GM06990 (cell line): ENCODE measurements at regions not wholly inside any gene's neighbourhood (a gene's known extent, or its start where the extent isn't known, plus 50 kb on each side); places are given as distances from the start of the nearest gene placed in this dataset.
A peak's percentile ranks its signal among the peaks of the same experiment; 100 is the strongest.

ENCODE experiments used
- DNase-seq: peaks from one replicate; pipeline ENCODE4 v3.0.0-alpha.2; 2011; ENCODE audit not compliant: insufficient read length; ENCODE audit errors: extremely low read depth
- H3K27me3 ChIP-seq: replicated peaks from 2 replicates; pipeline ENCODE4 v1.6.0; 2011; ENCODE audit warnings: low read length; ENCODE audit not compliant: control insufficient read depth, insufficient read depth
- H3K36me3 ChIP-seq: 2 replicates; pipeline ENCODE4 v1.5.1; 2011; ENCODE audit warnings: low read length; ENCODE audit not compliant: control insufficient read depth, insufficient read depth
- H3K4me3 ChIP-seq: replicated peaks from 2 replicates; pipeline ENCODE4 v1.5.1; 2011; ENCODE audit warnings: low read depth, mild to moderate bottlenecking, control low read depth, low read length
- TF ChIP-seq, protein P1 (sequence below): IDR thresholded peaks from 2 replicates; pipeline ENCODE4 v1.5.1; 2011; ENCODE audit warnings: low read length, control low read depth, mild to moderate bottlenecking, inconsistent platforms; ENCODE audit not compliant: insufficient read depth, poor library complexity, severe bottlenecking

DNA sequence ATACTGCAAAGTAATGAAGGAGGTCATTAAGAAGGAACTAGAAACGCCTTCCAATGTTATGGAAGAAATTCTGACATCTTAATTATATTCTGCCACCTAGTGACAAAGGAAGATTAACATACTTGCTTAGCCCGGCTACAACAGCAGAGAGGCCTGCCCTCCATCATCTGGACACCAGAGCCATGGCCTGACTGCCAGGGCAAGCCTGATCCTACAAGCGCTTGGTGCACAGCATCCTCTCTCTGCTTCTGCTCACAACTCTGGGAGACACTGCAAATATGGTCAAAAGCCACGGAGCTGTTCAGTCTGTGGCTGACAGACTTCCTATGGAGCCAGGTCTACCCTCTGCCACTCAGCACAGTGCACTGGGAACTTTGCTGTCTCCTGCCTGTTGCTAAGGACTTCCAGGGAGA is 87.3 kb upstream of the SLC44A1 start:
- TF ChIP-seq, protein P1, sequence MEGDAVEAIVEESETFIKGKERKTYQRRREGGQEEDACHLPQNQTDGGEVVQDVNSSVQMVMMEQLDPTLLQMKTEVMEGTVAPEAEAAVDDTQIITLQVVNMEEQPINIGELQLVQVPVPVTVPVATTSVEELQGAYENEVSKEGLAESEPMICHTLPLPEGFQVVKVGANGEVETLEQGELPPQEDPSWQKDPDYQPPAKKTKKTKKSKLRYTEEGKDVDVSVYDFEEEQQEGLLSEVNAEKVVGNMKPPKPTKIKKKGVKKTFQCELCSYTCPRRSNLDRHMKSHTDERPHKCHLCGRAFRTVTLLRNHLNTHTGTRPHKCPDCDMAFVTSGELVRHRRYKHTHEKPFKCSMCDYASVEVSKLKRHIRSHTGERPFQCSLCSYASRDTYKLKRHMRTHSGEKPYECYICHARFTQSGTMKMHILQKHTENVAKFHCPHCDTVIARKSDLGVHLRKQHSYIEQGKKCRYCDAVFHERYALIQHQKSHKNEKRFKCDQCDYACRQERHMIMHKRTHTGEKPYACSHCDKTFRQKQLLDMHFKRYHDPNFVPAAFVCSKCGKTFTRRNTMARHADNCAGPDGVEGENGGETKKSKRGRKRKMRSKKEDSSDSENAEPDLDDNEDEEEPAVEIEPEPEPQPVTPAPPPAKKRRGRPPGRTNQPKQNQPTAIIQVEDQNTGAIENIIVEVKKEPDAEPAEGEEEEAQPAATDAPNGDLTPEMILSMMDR = peak; percentile 26
- peak; percentile 15 for DNase-seq
- Histone ChIP-seq H3K4me3 (no peak overlapping the region), H3K27me3 (no peaks in the 10 kb centered on the region), H3K36me3 (no peaks in the 10 kb centered on the region)

DNA sequence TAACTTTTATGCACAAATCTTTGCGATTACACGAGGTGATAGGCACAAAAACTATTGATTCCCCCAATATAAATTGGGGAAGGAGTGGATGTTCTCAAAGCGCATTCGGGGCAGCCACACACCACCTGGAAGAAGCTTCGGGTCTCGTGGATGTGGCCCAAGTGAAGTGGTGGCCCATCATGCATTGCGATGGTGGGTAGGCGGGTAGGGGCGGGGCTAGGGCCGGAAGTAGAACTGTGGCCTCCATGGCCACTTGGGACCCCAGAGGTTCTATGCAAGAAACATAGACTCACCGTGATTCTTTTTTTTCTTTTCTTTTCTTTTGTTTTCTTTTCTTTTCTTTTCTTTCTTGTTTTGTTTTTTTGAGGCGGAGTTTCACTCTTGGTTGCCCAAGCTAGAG is 86.4 kb upstream of the SLC44A1 start:
- no peak for DNase-seq
- no peak overlapping the region for H3K4me3 ChIP-seq
- TF ChIP-seq, protein P1 = no peak
- H3K36me3 ChIP-seq = no peaks in the 10 kb centered on the region
- no peaks in the 10 kb centered on the region for H3K27me3 ChIP-seq

- DNase-seq = no peak
- no peaks in the 10 kb centered on the region for H3K36me3 ChIP-seq
- TF ChIP-seq, protein P1 = no peak
- H3K4me3 ChIP-seq = no peak overlapping the region
- no peaks in the 10 kb centered on the region for H3K27me3 ChIP-seq
Observed at GRCh38 chr9:105158898-105159297, 85.6 kb upstream of the SLC44A1 start.

- DNase-seq = no peak
- no peaks in the 10 kb centered on the region for H3K36me3 ChIP-seq
- no peak overlapping the region for H3K4me3 ChIP-seq
- TF ChIP-seq, protein P1 = no peak
- no peaks in the 10 kb centered on the region; the same call in 1 of the 2 replicates for H3K27me3 ChIP-seq
Observed at GRCh38 chr9:105168870-105169319, 75.6 kb upstream of the SLC44A1 start.

DNA sequence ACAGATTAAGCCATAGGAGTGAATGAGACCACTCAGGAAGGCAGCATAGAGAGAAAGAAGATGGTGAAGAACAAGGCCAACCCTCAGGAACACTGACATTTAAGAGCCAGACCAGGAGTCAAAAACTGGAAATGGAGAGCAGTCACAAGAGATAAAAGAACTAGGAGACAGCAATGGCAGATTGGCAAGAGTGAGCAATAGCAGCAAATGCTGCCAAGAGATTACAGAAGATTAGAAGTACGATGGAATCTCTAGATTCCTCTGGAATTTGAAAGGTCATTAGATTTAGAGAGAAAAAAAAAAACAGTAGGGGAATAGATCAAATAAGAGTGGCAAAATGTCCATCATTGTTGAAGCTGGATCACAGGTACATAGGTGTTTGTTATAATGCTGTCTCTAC is 73.4 kb upstream of the SLC44A1 start:
- TF ChIP-seq, protein P1 = no peak
- DNase-seq = no peak

DNA sequence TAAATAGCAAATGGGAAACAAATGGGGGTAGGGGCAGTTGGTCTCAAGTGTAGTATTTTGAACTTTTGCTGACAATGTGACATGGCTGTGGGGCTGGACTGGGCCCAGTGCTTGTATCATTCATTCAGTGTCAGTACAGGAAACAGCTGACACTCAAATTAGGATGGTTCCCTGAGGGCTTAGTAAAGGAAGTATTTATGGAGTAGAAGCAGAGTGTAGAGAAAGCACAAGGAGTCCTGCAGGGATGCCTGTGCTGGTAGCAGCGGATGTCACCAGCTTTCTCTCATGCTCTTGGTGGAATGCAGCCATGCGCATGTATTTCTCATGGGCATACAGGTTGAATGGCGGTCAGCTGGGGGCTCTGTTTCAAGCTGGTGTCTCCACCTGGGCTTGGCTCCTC is 72.9 kb upstream of the SLC44A1 start:
- TF ChIP-seq, protein P1 = no peak
- Histone ChIP-seq H3K27me3 (no peaks in the 10 kb centered on the region), H3K4me3 (no peak overlapping the region), H3K36me3 (no peaks in the 10 kb centered on the region)
- no peak for DNase-seq

More for the DNA sequence above, 73.4 kb upstream of the SLC44A1 start:
- Histone ChIP-seq H3K4me3 (no peak overlapping the region), H3K36me3 (no peaks in the 10 kb centered on the region), H3K27me3 (no peaks in the 10 kb centered on the region; the same call in 1 of the 2 replicates)
